COLO829 (cell line): ENCODE measurements at regions not wholly inside any gene's neighbourhood (a gene's known extent, or its start where the extent isn't known, plus 50 kb on each side); places are given as distances from the start of the nearest gene placed in this dataset.
"Not testable (repeated sequence)": the region's sequence is repeated elsewhere in the genome, so short reads cannot be mapped to it uniquely, and the experiment has no call there.

Experiments used
- DNase-seq: peaks from one replicate; pipeline ENCODE4 v3.0.0; 2012; ENCODE audit warnings: low spot score

GRCh38 chr2:234275515-234275914 is 221.4 kb downstream of the ARL4C start:
- DNase-seq, result no peak

GRCh38 chr2:234273887-234274584 is 222.8 kb downstream of the ARL4C start:
- no peak for DNase-seq

- no peak for DNase-seq
Observed at GRCh38 chr2:234272069-234272850, 221.8 kb downstream of the SPP2 start.

- DNase-seq, result no peak
Observed at GRCh38 chr2:234271338-234271737, 220.8 kb downstream of the SPP2 start.

GRCh38 chr2:234269769-234270204 is 219.3 kb downstream of the SPP2 start:
- DNase-seq, result no peak

DNA sequence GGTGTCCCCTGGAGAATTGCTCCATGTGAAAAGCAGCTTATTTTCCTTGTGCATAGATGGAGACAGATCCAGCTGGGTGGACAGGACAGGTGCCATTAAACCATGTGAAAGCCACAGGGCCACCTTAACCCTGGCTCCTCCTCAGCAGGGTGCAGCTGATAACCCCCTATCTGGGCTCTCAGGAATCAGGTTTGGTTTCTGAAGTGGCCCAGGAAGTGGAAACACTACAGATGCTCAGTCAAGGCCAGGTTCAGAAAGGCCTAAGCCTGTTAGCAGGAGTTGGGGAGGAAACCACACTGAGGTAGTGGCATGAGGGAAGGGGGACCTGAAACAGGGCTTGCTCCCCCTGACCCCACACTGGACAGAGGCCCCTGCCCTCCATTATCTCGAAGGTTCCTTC is 217.0 kb downstream of the SPP2 start:
- DNase-seq, result no peak

DNA sequence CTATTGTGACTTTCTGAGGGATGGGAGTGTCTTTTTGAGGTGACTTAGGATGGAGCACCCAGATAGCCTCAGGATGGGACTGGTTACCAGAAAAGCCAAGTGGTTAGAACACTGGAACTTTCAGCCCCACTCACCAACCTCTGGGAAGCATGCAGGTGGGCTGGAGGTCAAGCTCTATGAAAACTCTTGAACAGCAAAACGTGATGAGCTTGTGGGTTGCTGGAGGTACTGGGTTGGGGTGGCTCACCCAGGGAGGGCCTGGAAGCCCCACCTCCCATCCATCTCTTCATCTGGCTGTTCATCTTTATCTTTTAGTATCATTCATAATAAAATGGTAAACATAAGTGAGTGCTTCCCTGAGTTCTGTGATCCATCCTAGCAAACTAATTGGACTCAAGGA is 216.4 kb downstream of the SPP2 start:
- DNase-seq, result no peak

DNA sequence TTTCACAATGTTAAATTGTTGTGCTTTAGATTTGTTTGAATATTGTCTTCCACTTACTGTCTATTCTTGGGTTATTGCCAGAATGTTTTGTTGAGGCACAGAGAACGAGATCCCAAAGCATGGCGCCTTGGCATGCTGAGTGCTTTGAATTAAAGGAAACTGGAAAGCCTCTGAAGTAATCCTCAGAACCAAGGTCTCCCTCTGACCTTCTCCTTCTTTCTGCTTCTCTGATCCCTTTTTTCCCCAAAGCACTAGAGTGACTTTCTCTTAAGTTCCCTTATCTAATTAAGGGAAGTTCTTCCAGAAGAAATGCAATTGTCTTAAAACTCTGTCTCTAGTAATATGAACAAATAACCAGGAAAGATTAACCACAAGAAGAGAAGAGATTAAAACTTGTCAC is 214.7 kb downstream of the SPP2 start:
- no peak for DNase-seq

DNA sequence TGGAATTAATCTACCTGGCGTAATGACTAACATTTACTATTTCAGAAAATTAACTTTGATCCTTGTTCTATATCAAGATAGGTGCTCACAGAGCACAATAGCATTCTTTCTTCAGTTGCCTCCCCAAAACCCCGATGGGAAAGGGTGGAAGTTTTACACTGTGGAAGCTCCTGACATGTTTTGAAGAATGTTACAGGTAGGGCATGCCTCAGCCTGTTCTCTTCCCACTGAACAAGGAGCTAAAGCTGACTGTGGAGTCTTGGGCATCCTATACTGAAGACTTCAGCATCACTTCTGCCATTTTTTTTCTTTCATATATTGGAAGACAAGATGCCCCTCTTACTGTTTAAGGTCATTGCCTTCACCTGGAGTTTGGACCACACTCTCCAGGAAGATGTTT is 211.2 kb downstream of the SPP2 start:
- DNase-seq, result no peak

DNA sequence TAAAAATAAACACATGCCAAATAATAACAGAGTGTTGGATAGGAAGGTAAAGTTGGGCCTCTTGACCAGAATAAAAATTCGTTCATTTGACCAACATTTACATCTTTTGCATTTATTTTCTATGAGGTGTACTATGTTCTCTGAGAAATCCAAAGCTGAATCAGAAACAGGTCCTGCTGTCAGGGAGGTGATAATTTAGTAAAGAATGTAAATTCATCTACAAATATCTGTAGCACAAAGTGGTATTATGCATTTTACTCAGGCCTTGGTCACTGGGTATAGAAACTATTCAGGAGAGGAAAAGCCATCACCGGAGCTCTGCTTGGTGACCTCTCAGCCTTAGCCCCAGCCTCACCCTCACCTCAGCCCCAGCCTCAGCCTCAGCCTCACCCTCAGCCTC is 208.9 kb downstream of the SPP2 start:
- DNase-seq, result no peak

- DNase-seq, result peak; percentile 49
Observed at GRCh38 chr2:234258562-234259141, 208.2 kb downstream of the SPP2 start.

DNA sequence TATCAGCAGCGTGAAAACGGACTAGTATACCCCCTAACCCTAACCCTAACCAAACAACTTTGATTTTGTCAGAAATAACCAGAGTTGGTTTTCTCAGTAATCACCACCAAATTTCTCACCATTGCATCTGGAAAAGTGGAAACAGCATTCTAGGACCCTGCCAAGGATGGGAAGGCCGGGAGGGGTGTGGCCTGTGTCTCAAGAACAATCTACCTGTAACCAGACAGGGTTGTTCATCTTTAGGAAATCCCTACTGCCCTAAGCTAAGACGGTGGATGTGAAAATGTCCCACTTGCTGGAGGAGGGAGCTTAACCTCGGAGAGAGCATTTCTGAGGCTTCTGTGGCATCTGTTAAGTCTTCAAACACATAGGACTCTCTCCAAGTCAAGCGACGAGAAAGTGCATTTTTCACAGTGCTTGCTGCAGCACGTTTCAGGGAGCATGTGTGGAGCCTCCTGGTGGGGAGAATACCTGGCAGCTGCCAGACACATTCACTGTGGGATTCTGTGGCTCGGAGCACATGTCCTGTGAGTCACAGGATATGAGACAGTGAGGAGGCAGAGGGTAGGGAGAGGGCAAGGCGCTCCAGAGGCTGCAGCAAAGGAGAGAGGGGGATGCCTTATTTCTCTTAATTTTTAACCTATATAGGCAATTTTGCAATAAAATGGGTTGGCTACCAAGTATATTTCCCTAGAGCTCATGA is 207.5 kb downstream of the SPP2 start:
- DNase-seq, result peak; percentile 94

GRCh38 chr2:234256516-234256915 is 206.0 kb downstream of the SPP2 start:
- no peak for DNase-seq

DNA sequence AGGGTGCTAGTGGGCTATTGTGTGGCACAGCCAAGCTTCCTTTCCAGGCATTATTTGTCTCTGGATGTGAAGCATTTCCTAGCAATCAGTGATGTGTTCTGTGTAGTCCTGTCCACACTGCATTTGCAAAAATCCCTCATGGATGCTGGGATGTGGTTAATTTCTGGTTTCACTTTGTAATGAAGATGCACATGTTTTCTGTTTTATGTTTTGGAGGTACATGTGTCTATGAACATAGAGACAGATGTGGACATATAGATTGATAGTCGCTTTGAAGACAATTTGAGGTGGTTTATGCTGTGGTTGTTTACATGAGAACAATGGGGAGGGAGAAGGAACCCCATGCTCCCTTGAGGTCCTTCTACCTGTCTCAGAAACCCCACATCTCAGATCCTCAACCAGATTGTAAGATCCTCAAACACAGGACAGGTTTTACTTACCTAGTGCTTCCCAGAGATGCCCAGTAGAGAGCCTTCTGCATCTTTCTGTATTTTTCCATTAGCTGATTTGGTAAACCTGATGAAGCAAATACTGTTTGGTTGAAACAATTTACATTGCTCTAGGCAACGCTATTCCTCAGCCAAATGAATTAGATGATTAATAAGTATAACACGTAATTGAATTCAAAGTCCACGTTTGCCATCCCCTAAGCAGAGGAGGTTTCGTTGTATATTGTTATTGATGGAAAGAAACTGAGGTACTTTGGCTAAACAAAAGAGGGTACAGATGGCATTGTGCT is 204.4 kb downstream of the SPP2 start:
- no peak for DNase-seq

DNA sequence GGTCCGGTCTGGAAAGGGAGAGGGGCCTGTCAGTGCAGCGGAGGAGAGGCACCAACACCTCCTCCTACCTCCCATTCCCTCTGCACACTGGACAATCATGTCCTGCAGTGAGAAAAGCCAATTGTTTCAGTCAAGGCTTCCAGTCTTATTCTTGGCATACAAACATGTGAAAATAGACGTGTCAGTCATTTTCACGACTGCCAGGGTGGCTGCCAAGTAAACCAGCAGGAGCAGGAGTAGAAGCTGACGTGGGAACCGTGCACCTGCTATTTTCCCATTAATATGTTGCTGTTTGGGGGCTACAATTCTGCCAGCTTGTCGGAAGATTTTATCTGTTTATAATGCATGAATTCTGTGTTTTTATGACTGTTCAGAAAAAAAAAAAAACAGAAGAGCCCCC is 202.3 kb downstream of the SPP2 start:
- DNase-seq, result no peak

- peak; percentile 74 for DNase-seq
Observed at GRCh38 chr2:234251326-234252271, 201.1 kb downstream of the SPP2 start.

DNA sequence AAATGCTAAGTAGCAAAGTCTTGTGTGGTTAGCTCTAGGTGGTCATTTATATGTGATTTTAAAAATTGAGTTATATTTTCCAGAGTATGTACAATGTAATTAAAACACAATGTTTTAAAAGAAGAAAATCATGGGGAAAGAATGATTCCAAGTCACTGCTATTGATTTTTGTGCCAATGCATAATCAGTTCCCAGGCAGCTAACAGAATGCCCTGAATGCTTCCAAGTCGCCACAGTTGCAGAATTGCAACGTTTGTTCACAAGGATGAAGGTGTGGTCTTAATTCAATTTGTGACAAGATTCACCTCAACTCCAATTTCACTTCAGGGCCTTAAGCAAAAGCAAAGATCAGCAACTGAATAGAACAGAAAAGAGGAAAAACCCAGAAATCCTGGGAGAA is 200.4 kb downstream of the SPP2 start:
- no peak for DNase-seq

DNA sequence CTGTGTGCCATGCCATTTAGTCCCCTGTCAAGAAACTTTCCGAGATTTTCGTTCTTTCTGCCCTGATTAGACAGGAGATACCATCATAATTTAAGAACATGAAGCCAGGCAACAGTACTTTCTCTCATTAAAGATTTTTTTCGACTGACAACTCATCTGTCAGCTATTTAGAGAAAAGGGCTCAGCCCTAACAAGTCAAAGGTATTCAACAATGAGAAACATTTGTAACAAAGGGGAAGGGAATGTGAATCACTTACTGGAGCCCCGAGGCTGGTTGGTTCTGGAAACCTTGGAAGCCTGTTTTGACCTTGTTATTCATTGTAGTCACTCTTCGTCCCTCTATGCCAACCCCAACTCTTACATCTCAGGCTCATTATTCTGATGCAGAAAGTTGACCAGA is 199.4 kb downstream of the SPP2 start:
- DNase-seq, result no peak

GRCh38 chr2:234249034-234249735 is 198.7 kb downstream of the SPP2 start:
- DNase-seq, result no peak

DNA sequence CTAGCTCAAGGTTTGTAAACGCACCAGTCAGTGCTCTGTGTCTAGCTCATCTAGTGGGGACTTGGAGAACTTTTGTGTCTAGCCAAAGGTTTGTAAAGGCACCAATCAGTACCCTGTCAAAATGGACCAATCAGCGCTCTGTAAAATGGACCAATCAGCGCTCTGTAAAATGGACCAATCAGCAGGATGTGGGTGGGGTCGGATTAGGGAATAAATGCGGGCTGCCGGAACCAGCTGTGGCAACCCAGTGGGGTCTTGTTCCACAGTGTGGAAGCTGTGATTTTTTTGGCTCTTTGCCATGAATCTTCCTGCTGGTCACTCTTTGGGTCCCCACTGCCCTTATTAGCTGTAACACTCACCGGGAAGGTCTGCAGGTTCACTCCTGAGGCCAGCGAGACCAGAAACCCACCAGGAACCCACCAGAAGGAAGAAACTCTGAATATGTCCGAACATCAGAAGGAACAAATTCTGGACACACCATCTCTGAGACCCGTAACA is 197.8 kb downstream of the SPP2 start:
- not testable (repeated sequence) for DNase-seq
